ENCODE measurements at regions not wholly inside any gene's neighbourhood (a gene's known extent, or its start where the extent isn't known, plus 50 kb on each side); places are given as distances from the start of the nearest gene placed in this dataset.

DNA sequence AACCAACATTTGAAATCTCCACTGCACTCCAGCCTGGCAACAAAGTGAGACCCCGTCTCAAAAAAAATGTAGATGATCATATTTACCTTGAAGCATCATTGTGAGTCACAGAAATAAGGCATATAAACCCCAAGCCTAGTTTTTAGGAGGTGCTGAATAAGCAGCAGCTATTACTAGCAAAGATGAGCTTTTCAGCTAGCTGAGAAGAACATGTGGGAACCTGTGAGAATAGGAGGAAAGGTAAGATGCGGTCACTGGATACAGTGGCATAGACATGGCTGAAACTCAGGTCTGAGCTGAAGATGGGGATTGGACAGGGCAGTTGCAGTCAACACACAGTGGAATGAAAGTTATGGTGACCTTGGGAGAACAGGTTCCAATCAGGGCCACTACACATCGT is 284.3 kb upstream of the IRAK1BP1 start:
- no peak for DNase-seq (ENCODE audit: insufficient read length, low spot score)
- FAIRE-seq: no peak

DNA sequence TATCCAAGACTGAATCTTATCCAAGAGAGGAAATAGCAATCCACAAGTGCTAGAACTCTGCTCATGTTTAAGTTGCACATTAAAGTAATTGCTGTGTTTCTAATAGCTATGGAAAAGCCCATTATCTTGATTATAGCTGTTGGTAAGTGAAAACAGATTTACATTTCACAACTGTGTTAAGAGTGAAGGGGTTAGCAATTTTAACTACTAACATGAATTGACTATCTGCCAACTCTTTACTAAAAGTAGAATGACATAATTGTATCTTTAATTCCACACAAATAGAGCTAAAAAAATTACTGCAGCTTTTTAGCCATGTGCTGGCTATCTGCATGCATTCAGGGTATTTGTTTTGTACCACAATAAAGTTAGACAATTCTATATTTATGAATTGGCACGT is 277.9 kb upstream of the IRAK1BP1 start:
- DNase-seq (ENCODE audit: insufficient read length, low spot score): no peak
- no peak for FAIRE-seq
- TF ChIP-seq, protein P1, sequence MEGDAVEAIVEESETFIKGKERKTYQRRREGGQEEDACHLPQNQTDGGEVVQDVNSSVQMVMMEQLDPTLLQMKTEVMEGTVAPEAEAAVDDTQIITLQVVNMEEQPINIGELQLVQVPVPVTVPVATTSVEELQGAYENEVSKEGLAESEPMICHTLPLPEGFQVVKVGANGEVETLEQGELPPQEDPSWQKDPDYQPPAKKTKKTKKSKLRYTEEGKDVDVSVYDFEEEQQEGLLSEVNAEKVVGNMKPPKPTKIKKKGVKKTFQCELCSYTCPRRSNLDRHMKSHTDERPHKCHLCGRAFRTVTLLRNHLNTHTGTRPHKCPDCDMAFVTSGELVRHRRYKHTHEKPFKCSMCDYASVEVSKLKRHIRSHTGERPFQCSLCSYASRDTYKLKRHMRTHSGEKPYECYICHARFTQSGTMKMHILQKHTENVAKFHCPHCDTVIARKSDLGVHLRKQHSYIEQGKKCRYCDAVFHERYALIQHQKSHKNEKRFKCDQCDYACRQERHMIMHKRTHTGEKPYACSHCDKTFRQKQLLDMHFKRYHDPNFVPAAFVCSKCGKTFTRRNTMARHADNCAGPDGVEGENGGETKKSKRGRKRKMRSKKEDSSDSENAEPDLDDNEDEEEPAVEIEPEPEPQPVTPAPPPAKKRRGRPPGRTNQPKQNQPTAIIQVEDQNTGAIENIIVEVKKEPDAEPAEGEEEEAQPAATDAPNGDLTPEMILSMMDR (IDR thresholded peaks at IDR 0.05; ENCODE audit: insufficient read depth, missing control alignments): no peak

More for the DNA sequence above, 284.3 kb upstream of the IRAK1BP1 start:
- TF ChIP-seq, protein P1 (IDR thresholded peaks at IDR 0.05; ENCODE audit: insufficient read depth, missing control alignments): no peak

DNA sequence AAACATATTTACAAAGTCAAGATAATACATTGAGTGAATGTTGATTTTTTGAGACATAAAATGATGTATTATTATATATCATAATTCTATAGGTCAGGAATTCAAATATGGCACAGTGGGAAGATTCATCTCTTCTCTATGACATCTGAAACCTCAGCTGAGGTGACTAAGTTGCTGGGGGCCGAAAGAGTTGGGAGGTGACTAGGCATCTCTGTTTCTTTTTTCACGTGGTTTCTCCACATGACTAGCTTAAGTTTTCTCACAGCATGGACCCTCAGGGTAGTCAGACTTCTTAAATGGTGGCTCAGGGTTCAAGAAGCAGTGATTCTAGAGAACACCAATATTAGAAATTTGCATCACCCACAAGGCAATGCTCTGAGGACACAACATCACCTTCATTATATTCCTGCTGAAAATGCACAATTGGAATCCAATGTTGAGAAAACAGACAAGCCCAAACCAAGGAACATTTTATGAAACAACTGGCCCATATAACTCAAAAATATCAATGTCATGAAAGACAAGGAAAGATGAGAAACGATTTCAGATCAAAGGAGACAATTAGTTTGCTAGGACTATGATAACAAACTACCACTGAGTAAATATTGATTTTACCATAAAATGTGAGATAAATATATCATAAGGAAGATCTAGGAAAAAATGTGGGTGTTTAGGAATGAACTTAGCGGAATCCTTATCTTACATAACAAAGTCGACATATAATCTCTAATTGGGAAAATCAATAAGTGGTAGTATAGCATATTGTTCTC is 273.3 kb upstream of the IRAK1BP1 start:
- TF ChIP-seq, protein P1 (IDR thresholded peaks at IDR 0.05; ENCODE audit: insufficient read depth, missing control alignments): no peak
- FAIRE-seq (no peak), DNase-seq (ENCODE audit: insufficient read length, low spot score) (no peak)

DNA sequence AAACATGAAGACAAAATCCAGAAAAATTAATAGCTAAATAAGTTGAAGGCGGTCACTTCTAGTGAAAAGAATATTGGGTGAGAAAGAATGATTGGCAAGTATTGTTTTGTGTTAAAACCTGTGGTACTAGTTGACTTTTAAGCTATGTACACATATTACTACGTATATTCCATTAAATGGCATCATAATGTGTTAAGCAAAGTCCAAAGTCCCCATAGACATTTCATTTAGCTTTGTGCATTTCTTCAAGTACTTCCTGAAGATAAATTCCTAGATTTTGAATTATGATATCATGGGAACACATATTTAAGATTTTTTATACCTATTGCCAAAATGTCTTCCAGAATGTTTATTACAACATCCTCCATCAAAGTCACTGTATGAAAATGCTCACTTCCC is 272.7 kb upstream of the IRAK1BP1 start:
- FAIRE-seq (no peak), DNase-seq (ENCODE audit: insufficient read length, low spot score) (no peak)

DNA sequence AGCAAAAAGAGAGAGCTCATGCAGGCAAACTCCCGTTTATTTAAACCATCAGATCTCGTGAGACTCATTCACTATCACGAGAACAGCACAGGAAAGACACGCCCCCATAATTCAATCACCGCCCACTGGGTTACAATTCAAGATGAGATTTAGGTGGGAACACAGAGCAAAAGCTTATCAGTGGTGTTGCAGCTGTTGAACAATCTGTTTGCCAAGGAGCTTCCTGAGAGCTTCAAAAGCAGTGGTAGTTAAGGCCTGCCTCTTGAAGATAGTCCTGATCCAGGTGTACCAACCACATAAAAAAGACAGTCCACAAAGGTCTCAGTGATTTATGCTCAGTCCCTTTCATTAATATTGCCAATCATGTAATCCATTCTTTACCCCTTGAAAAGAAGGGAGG is 269.4 kb upstream of the IRAK1BP1 start:
- DNase-seq (ENCODE audit: insufficient read length, low spot score) (no peak), FAIRE-seq (no peak)
- TF ChIP-seq, protein P1 (IDR thresholded peaks at IDR 0.05; ENCODE audit: insufficient read depth, missing control alignments): no peak

More for the DNA sequence above, 272.7 kb upstream of the IRAK1BP1 start:
- TF ChIP-seq, protein P1 (IDR thresholded peaks at IDR 0.05; ENCODE audit: insufficient read depth, missing control alignments): no peak

DNA sequence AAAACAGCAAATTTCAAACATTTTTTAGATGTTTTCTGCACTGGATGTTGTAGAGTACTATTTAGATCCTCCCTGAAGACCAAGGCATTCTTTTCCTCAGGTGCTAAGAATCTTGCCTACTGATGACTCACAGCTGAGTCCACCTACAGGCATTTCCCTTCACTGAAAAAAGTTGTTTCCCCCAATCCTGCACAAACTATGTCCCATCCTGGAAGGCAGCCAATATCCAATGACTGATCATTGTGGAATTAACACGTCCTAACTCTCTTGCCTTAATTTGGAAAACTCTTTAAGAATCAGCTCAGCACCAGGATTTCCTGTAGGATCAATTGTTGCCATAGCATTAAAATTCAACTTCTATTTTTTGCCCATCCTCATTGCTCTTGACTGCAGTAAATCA is 268.4 kb upstream of the IRAK1BP1 start:
- TF ChIP-seq, protein P1 (IDR thresholded peaks at IDR 0.05; ENCODE audit: insufficient read depth, missing control alignments): no peak
- FAIRE-seq (no peak), DNase-seq (ENCODE audit: insufficient read length, low spot score) (no peak)

DNA sequence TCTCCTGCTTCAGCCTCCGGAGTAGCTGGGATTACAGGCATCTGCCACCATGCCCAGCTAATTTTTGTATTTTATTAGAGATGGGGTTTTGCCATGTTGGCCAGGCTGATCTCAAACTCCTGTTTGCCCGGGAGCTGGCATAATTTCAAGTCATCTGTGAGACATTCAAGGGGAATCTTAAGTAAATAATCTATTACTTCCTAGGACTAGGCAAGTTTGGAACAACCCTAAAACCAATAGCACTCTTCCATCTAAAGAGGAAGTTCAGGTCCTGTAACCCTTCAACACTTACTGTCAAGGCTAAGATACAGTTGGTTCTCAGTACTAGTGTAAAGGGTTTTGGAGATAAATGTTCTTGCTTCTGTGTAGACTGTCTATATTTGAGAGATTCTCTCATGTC is 267.8 kb upstream of the IRAK1BP1 start:
- FAIRE-seq (no peak), DNase-seq (ENCODE audit: insufficient read length, low spot score) (no peak)
- TF ChIP-seq, protein P1 (IDR thresholded peaks at IDR 0.05; ENCODE audit: insufficient read depth, missing control alignments): no peak
